Ovary (tissue), 7 donors: ENCODE measurements at regions not wholly inside any gene's neighbourhood (a gene's known extent, or its start where the extent isn't known, plus 50 kb on each side); places are given as distances from the start of the nearest gene placed in this dataset.

Source experiments
- DNase-seq, 5 donors: peaks; one replicate each; pipeline ENCODE4 v3.0.0-alpha.2; 2019 to 2020
- H3K27ac ChIP-seq, 2 donors: fragments of 200-600 bp; one replicate each; pipeline versions ENCODE4 v1.5.1 to v1.8.0; 2019 to 2022
- H3K27me3 ChIP-seq: fragments of 200-600 bp; one replicate; pipeline ENCODE4 v1.8.0; 2022
- H3K36me3 ChIP-seq: fragments of 200-600 bp; sonication (generic); one replicate; pipeline ENCODE4 v1.5.1; 2019
- H3K4me1 ChIP-seq: one replicate; pipeline ENCODE4 v1.8.1; 2013; ENCODE audit warnings: mild to moderate bottlenecking, moderate library complexity; ENCODE audit not compliant: insufficient read depth
- H3K4me3 ChIP-seq: fragments of 200-600 bp; sonication (generic); one replicate; pipeline ENCODE4 v1.5.1; 2017
- H3K9me3 ChIP-seq, 2 donors: fragments of 200-600 bp in 1 of 2; sonication (generic) in 1 of 2; one replicate each; pipeline versions ENCODE4 v1.5.1 to v1.8.1; 2013 to 2019; ENCODE audit warnings: mild to moderate bottlenecking in 1 of 2, moderate library complexity in 1 of 2
- CTCF ChIP-seq, 3 donors: fragments of 450-650 bp in 2 of 3; fragments of 200-600 bp in 1 of 3; IDR thresholded peaks; one replicate each; pipeline versions ENCODE4 v1.5.1 to v1.8.0; 2016 to 2022; ENCODE audit warnings: antibody characterized with exemption in 3 of 3, mild to moderate bottlenecking in 1 of 3
- EP300 ChIP-seq: sonication (generic); formaldehyde crosslinking; IDR thresholded peaks from one replicate; pipeline ENCODE4 v1.6.1; 2017; ENCODE audit warnings: antibody characterized with exemption
- POLR2A ChIP-seq: fragments of 450-650 bp; IDR thresholded peaks from one replicate; pipeline ENCODE4 v1.6.1; 2017; ENCODE audit warnings: antibody characterized with exemption, mild to moderate bottlenecking, moderate library complexity
- WGBS, 3 donors: extraction: QIAGEN DNeasy Blood & Tissue Kit in 1 of 3; methylation state at CpG; one replicate each; pipeline versions ENCODE4 v1.1.5 to v1.1.7; 2013 to 2017; 5-methylcytosine and 5-hydroxymethylcytosine counted together
- intact Hi-C, 4 donors: fragments of 100-400 bp; cut with DNase I; formaldehyde crosslinking; loops; one replicate each; pipeline versions ENCODE4 v1.11.0 to v1.15.1; 2022 to 2023
- donor health status: DM: no; HTN: no; CAD: no; lungs with moderate emphysema.
- donor health status: DM: no; HTN: no; CAD: no.
- donor health status: Bipolar disorder and iron deficiency.
- donor health status: DM: no; HTN: no; CAD: no.
- donor health status: DM: yes; HTN: yes; CAD: no.

- no peaks in the 10 kb centered on the region for H3K9me3 ChIP-seq
- H3K27ac ChIP-seq, result no peak overlapping the region
- H3K4me3 ChIP-seq, result no peak overlapping the region
- DNase-seq, result no peak
- H3K36me3 ChIP-seq, result no peaks in the 10 kb centered on the region
- no peaks in the 10 kb centered on the region for H3K27me3 ChIP-seq
- no peaks in the 10 kb centered on the region for H3K4me1 ChIP-seq
- intact Hi-C loops, result no loop called here
- no peak for TF ChIP-seq EP300
- no peak for TF ChIP-seq CTCF (IDR thresholded peaks at IDR 0.05)
- TF ChIP-seq POLR2A, result no peak
- WGBS, 3 donors, result 45 to 57% (median 57%) methylated on average over 2 of the region's 2 CpGs
Measured at GRCh38 chr18:47587587-47587986, 336.1 kb upstream of the SKOR2 start.

GRCh38 chr18:47586418-47587070 lies 335.1 kb upstream of the SKOR2 start:
- WGBS, 3 donors, result 63 to 70% (median 66%) methylated on average over 2 of the region's 2 CpGs
- intact Hi-C loops, result no loop called here
- no peaks in the 10 kb centered on the region for H3K27me3 ChIP-seq
- H3K36me3 ChIP-seq, result no peaks in the 10 kb centered on the region
- no peak overlapping the region for H3K4me3 ChIP-seq
- H3K9me3 ChIP-seq, result no peaks in the 10 kb centered on the region
- H3K27ac ChIP-seq, result no peak overlapping the region
- TF ChIP-seq EP300 (no peak), POLR2A (no peak)
- H3K4me1 ChIP-seq, result no peaks in the 10 kb centered on the region
- no peak for DNase-seq

GRCh38 chr18:47585914-47586313 lies 334.5 kb upstream of the SKOR2 start:
- intact Hi-C loops, result no loop called here
- WGBS, 3 donors, result 52 to 63% (median 54%) methylated on average over 6 of the region's 6 CpGs
- DNase-seq, result no peak

GRCh38 chr18:47585136-47585535 lies 333.7 kb upstream of the SKOR2 start:
- H3K36me3 ChIP-seq, result no peaks in the 10 kb centered on the region
- no peak for TF ChIP-seq EP300
- no peak for TF ChIP-seq CTCF (IDR thresholded peaks at IDR 0.05)
- TF ChIP-seq POLR2A, result no peak
- no peaks in the 10 kb centered on the region for H3K27me3 ChIP-seq
- no peaks in the 10 kb centered on the region for H3K4me1 ChIP-seq
- no peak overlapping the region for H3K4me3 ChIP-seq
- H3K27ac ChIP-seq, result no peak overlapping the region
- intact Hi-C loops, result no loop called here
- WGBS, 3 donors, result 50 to 66% (median 52%) methylated on average over 5 of the region's 5 CpGs
- no peaks in the 10 kb centered on the region for H3K9me3 ChIP-seq
- no peak for DNase-seq

More at GRCh38 chr18:47585914-47586313, 334.5 kb upstream of the SKOR2 start:
- no peaks in the 10 kb centered on the region for H3K9me3 ChIP-seq
- no peak overlapping the region for H3K27ac ChIP-seq
- no peaks in the 10 kb centered on the region for H3K4me1 ChIP-seq
- TF ChIP-seq CTCF (IDR thresholded peaks at IDR 0.05) (no peak), EP300 (no peak), POLR2A (no peak)
- H3K4me3 ChIP-seq, result no peak overlapping the region
- H3K36me3 ChIP-seq, result no peaks in the 10 kb centered on the region
- H3K27me3 ChIP-seq, result no peaks in the 10 kb centered on the region

GRCh38 chr18:47582093-47582492 lies 330.6 kb upstream of the SKOR2 start:
- H3K9me3 ChIP-seq, result no peaks in the 10 kb centered on the region
- H3K27me3 ChIP-seq, result no peaks in the 10 kb centered on the region
- no peak overlapping the region for H3K27ac ChIP-seq
- no peaks in the 10 kb centered on the region for H3K4me1 ChIP-seq
- no peak overlapping the region for H3K4me3 ChIP-seq
- TF ChIP-seq CTCF (IDR thresholded peaks at IDR 0.05), result no peak
- TF ChIP-seq EP300, result no peak
- TF ChIP-seq POLR2A, result no peak
- 7 to 16% (median 13%) methylated on average over 3 of the region's 3 CpGs for WGBS, 3 donors
- intact Hi-C loops, result no loop called here
- DNase-seq, result no peak
- no peaks in the 10 kb centered on the region for H3K36me3 ChIP-seq
